Caki2 (cell line): ENCODE measurements at regions not wholly inside any gene's neighbourhood (a gene's known extent, or its start where the extent isn't known, plus 50 kb on each side); places are given as distances from the start of the nearest gene placed in this dataset.

Experiments
- DNase-seq: peaks from one replicate; pipeline ENCODE4 v3.0.0-alpha.2; 2015; ENCODE audit warnings: low read depth
- in situ Hi-C: cut with HindIII; loops from 2 replicates; pipeline ENCODE4 v1.10.0; 2016; ENCODE audit warnings: low sequenced_read_pairs, low pct_unique_long_range_greater_than_20kb, mixed read lengths

DNA sequence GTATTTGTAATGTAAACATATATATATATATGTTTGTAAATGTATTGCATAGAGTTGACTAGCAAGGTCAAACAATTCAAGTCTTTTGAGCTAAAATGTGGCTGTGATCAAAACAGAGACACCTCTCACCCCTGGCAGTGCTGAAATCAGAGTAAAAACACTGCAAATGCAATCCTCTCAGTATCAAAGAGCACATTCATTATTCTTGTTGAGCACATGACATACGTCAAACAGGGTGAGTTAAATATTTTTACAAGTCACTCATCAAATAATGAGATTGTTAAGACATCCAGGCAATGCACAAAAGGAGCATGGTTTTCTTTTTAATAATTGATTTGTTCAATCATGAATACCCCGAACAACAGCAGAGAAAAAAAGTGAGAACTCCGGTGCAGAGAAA, 114.1 kb upstream of the KCNIP4 start:
- in situ Hi-C loops, result no loop called here
- DNase-seq, result no peak

DNA sequence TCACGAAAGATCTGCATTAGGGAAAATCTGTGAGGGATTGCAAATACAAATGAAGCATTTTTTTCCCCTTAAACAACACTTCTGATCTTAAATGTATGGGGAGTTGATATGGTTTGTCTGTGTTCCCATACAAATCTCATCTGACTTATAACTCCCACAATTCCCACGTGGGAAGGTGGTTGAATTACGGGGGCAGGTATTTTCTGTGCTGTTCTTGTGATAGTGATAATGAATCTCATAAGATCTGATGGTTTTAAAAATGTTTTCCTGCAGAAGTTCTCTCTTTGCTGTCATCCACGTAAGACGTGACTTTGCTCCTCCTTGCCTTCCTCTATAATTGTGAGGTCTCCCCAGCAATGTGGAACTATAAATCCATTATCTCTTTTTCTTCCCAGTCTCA, 107.4 kb upstream of the KCNIP4 start:
- in situ Hi-C loops, result no loop called here

DNA sequence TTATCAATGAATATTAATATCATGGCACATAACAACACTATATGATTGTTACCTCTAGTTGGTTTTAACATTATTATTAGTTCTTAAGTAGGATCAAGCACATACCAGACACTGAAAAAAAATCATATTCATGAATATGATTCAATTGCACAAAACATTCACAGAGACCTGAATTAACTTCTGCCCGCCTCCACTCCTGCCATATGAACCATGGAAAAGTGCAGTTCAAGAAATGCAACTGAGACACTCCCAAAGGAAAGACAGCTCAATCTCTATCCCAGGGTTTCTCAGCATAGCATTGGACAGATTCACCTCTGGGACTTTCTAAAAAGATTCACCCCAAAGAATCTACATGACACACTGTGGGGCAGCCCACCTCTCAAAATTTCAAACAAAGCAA, 103.5 kb upstream of the KCNIP4 start:
- in situ Hi-C loops, result no loop called here
- no peak for DNase-seq

More for the DNA sequence above, 107.4 kb upstream of the KCNIP4 start:
- no peak for DNase-seq

DNA sequence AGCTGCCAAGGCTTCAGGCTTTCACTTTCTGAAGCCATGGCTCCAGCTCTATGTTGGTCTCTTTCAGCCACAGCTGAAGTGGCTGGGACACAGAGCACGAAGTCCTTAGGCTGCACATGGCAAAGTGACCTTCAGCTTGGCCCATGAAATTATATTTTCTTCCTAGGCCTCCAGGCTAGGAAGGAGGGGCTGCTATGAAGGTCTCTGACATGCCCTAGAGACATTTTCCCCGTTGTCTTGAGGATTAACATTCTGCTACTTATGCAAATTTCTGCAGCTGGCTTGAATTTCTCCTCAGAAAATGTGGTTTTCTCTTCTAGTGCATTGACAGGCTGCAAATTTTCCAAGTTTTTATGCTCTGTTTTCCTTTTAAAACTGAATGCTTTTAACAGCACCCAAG, 99.8 kb upstream of the KCNIP4 start:
- no peak for DNase-seq
- in situ Hi-C loops, result no loop called here

DNA sequence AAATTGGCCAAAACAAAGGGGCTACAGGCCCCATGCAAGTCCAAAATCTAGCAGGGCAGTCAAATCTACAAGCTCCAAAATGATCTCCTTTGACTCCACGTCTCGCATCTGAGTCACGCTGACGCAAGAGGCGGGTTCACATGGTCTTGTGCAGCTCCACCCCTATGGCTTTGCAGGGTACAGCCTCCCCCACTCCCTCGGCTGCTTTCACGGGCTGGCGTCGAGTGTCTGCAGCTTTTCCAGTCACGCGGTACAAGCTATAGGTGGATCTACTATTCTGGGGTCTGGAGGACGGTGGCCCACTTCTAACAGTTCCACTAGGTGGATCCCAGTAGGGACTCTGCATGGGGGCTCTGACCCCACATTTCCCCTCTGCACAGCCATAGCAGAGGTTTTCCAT, 99.2 kb upstream of the KCNIP4 start:
- in situ Hi-C loops, result no loop called here

DNA sequence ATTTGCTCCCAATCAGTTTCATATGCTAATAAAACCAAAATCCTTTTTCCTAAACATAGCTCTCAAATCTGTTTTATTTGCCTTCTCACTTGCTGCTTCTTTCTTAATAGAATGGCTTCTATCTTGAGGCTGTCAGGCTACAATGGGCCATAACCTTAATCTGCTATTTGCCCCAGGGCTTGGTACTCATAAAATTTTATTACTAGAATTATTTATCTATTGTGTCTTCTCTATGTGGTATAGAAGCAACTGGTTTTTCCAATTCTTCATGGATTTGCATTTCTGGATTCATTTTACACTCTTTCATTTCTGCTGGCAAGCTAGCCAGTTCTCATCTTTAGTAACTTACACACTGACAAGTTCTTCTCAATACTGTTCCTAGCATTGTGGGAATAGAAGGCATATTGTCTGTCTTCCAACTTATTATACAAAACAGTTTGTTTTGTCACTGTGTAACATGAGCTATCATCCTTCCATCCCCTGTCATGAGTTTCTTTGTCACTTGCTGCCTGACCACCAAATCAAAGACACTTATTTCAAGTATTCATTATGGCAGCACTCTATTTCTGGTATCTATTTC, 96.6 kb upstream of the KCNIP4 start:
- DNase-seq, result no peak
- in situ Hi-C loops, result no loop called here

More for the DNA sequence above, 99.2 kb upstream of the KCNIP4 start:
- no peak for DNase-seq

DNA sequence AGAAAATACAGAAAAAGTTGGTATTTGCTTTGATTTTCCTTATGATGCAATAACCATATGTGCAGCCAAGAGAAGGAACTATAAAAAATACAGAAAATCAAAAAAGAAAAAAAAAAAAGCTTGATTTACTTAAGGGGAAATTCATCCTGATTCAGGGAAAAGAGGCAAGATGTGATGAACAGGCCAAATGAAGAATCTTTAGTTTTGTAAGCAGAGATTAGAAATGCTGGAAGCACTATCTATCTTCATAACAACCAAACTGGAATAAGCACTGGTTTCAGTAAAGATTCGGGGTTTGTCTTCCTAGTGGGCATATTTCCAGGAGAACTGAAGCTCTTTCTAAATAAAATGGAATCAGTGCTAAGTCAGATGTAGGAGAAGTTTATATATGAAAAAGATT, 82.9 kb upstream of the KCNIP4 start:
- in situ Hi-C loops, result no loop called here
- no peak for DNase-seq

DNA sequence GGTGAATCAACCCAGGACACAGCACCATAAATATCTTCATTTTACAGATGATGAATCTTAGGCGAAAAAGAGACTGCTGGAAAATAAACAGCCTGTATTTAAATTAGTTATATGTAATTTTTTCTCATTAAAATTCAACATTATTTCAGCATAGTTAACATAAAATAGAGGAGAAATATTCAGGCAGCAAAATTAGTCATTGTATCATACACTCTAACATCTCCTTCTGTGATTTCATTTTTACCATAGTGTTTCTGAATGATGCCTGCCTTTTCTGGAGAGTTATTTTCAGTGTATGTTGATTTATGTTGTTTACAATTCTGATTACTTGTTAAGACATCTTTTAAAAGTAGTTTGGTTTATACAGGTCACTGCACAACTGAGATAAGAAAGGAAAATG, 82.3 kb upstream of the KCNIP4 start:
- DNase-seq, result no peak
- in situ Hi-C loops, result no loop called here

DNA sequence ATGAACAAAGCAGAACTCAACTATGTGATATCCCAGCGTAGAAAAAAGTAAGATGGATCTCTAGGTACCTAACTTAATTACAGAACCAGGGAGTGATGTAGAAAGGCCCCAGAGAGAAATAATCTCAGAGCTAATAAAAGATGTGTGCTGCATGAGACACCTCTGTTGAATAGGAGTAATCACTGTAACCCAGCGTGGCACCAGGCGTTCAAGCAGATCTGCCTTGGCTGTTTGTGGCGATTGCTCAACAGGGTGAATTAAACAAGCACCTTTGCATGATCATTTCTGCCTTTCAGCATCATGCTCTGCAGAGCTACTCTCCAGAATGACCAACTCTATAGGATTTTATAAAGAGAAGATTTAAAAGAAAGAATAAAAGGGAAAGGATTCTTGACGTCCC, 81.7 kb upstream of the KCNIP4 start:
- in situ Hi-C loops, result no loop called here
- peak; percentile 7 for DNase-seq

DNA sequence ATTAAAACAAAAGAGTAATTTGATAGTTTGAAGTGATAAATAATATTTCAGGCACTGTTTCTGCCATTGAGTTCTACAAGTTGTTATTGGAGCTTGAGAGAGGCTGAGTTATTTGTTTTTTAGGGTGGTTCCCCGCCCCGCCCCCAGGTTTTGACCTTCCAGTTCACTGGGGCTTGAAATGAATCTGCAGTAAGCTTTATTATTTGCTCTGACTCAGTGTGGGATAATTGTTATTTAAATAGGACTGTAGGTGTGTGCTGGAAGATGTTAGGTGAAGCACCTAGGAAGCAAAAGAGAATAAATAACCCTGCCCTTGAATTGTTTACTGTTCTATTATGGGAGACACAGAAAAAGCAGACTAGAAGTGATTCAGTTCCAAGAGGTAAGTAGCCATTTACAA, 81.2 kb upstream of the KCNIP4 start:
- peak; percentile 50 for DNase-seq
- in situ Hi-C loops, result no loop called here

DNA sequence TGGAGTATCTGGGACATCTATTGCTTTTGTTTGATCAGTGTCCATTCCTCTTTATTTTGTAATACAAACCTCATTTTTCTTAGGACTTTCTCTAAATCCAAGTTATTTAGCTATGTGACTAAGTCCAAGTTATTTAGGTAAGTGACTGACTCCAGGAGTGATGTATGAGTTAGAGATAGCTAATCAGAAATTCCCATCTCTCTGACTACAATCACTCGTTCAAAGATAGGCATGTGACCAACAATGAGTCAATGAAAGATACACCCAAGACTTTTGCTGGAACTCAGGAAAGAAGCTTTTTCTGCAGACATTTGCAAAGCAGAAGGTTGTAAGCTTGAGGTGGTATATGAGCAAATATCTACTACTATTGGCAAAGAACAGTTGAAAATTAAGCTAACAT, 72.5 kb upstream of the KCNIP4 start:
- DNase-seq, result no peak
- in situ Hi-C loops, result no loop called here

DNA sequence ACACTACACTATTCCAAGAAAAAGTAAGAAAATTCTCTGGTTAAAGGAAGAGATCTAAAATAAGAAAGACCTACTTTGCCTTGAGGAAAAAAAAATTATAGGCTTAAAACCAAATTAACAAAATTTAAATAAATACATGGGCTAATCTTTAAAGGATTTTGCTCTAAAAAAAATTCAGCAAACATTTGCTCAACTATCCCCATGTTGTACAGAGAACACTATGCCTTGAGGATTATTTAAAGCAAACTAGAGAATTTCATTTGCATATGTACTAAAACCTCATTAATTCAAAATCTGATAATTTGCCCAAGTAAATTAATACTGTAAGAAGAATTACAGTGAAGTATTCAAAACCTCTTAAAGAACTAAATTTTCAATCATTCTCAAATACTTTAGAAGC, 71.6 kb upstream of the KCNIP4 start:
- no peak for DNase-seq
- in situ Hi-C loops, result no loop called here

DNA sequence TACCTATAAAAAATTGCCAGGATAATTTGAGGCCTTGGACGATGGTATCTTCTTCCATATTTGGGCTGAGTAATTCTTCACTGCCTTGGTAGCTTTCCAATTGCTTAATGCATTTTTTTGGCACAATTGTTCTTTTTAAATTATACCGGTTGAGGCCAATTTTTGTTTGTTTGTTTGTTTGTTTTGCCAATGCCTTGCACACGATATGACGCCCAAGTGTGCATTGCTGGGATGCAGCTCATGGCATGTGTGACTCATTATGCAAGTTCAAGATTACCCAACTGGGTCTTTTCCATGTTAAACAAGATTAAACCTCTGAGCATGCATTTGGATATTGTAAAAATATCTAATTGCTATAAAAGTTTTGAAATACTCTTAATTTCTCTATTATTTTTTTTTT, 71.1 kb upstream of the KCNIP4 start:
- in situ Hi-C loops, result no loop called here
- no peak for DNase-seq

DNA sequence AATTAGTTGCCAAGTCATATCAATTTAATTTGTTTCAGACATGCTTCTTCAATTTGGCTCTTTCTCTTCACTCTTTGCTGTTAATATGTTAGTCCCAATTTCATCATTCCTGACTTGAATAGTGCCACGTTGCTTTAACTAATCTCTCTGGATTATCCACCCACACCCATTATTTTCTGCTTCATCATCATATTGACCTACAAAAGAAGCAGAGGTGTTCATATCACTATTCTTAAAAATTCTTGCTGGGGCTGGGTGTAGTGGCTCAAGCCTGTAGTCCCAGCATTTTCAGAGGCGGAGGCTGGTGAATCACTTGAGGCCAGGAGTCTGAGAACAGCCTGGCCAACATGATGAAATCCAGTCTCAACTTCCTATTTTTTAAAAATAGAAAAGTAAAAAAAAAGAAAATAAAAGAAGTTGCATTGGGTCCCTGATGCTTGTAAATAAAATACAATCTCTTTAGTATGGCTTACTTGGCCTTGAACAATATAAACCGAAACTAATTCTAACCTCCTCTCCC, 65.7 kb upstream of the KCNIP4 start:
- DNase-seq, result no peak

DNA sequence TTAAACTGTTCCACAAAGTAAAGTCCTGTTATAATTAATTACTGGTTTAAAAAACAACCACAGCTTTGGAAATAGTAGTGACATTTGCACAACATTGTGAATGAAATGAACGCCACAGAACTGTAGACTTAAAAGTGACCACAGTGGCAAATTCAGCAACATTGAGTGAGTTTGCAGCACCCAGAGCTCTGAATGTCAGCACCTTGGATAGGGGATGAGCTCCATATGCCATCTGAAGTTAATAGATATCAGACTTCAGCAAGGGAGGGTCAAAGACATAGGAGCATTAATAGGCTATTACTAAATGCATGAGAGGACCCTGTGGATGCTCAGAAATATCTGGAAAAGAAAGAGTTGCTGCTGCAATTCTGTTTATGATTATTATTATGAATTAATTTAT, 55.3 kb upstream of the KCNIP4 start:
- DNase-seq, result no peak
- in situ Hi-C loops, result no loop called here

More for the DNA sequence above, 65.7 kb upstream of the KCNIP4 start:
- in situ Hi-C loops, result no loop called here
